ENCODE measurements at regions not wholly inside any gene's neighbourhood (a gene's known extent, or its start where the extent isn't known, plus 50 kb on each side); places are given as distances from the start of the nearest gene placed in this dataset.

- TF ChIP-seq, protein P1, sequence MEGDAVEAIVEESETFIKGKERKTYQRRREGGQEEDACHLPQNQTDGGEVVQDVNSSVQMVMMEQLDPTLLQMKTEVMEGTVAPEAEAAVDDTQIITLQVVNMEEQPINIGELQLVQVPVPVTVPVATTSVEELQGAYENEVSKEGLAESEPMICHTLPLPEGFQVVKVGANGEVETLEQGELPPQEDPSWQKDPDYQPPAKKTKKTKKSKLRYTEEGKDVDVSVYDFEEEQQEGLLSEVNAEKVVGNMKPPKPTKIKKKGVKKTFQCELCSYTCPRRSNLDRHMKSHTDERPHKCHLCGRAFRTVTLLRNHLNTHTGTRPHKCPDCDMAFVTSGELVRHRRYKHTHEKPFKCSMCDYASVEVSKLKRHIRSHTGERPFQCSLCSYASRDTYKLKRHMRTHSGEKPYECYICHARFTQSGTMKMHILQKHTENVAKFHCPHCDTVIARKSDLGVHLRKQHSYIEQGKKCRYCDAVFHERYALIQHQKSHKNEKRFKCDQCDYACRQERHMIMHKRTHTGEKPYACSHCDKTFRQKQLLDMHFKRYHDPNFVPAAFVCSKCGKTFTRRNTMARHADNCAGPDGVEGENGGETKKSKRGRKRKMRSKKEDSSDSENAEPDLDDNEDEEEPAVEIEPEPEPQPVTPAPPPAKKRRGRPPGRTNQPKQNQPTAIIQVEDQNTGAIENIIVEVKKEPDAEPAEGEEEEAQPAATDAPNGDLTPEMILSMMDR (IDR thresholded peaks at IDR 0.05; ENCODE audit: low read length) = no peak
- TF ChIP-seq EZH2 (optimal IDR thresholded peaks at IDR 0.05; ENCODE audit: low read depth, low read length) = no peak
- TF ChIP-seq EZH2phosphoT487 (IDR thresholded peaks at IDR 0.05; ENCODE audit: low read length) = no peak
Measured at GRCh38 chr2:51629406-51629805, 597.5 kb upstream of the NRXN1 start.
